ENCODE measurements at regions not wholly inside any gene's neighbourhood (a gene's known extent, or its start where the extent isn't known, plus 50 kb on each side); places are given as distances from the start of the nearest gene placed in this dataset.

- no CpG with 5 or more reads among the region's 2 CpGs for WGBS (ENCODE audit: insufficient coverage, insufficient read length)
- Histone ChIP-seq H3K36me3 (ENCODE audit: control insufficient read depth, insufficient read depth, low read length) (no peaks in the 10 kb centered on the region), H3K27me3 (ENCODE audit: control insufficient read depth, insufficient read depth, low read length) (no peaks in the 10 kb centered on the region), H3K27ac (ENCODE audit: low read length) (no peak overlapping the region), H3K9me3 (ENCODE audit: control insufficient read depth, insufficient read depth, low read length) (no peaks in the 10 kb centered on the region), H3K4me1 (ENCODE audit: control insufficient read depth, insufficient read depth, low read length) (no peaks in the 10 kb centered on the region), H3K4me3 (ENCODE audit: low read length) (no peak overlapping the region)
- no peak for DNase-seq (ENCODE audit: low read depth, low spot score)
Measured at GRCh38 chr1:195053478-195053877, 1554.8 kb downstream of the KCNT2 start.

DNA sequence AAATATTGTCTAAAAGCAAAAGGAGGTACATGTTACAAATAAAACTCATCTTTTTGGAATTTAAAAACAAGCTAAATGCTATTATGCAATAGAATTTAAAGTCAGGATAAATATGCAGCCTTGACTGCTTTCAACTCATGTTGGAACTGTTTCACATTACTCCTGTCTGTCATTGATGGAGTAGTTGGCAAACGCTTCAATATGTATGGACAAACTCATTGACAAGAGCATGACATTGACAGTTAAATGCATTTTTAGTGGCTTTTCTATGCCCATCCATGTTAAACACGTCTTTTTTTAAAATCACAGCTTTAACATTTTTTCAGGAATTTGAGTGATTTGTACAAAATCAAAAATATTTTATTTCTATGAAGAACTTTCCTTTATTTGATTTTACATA is 1560.5 kb downstream of the KCNT2 start:
- Histone ChIP-seq H3K36me3 (ENCODE audit: control insufficient read depth, insufficient read depth, low read length) (no peaks in the 10 kb centered on the region), H3K9me3 (ENCODE audit: control insufficient read depth, insufficient read depth, low read length) (no peaks in the 10 kb centered on the region), H3K4me1 (ENCODE audit: control insufficient read depth, insufficient read depth, low read length) (no peaks in the 10 kb centered on the region), H3K27me3 (ENCODE audit: control insufficient read depth, insufficient read depth, low read length) (no peaks in the 10 kb centered on the region), H3K27ac (ENCODE audit: low read length) (no peak overlapping the region), H3K4me3 (ENCODE audit: low read length) (no peak overlapping the region)
- no CpG with 5 or more reads among the region's 2 CpGs for WGBS (ENCODE audit: insufficient coverage, insufficient read length)
- DNase-seq (ENCODE audit: low read depth, low spot score): no peak

DNA sequence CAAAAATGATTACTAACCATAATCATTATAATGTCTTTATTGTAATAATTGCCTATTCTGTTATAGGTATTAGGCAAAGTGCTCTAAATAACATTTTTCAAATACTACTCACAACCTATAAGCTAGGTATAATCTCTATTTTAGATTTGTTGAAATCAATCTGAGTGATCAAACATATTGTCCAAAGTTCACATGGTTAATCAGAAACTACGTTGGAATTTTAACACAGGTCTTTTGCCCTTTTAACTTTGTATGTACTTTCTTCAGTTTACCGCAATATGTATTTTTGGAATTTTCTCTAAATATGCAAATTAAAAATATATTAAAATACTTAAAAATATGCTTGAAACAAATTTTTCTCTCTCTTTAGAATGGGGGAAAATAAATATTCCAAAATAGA is 1563.2 kb downstream of the KCNT2 start:
- no peak for DNase-seq (ENCODE audit: low read depth, low spot score)
- H3K27ac ChIP-seq (ENCODE audit: low read length): no peak overlapping the region
- no peak overlapping the region for H3K4me3 ChIP-seq (ENCODE audit: low read length)
- no peaks in the 10 kb centered on the region for H3K9me3 ChIP-seq (ENCODE audit: control insufficient read depth, insufficient read depth, low read length)
- no peaks in the 10 kb centered on the region for H3K4me1 ChIP-seq (ENCODE audit: control insufficient read depth, insufficient read depth, low read length)
- H3K27me3 ChIP-seq (ENCODE audit: control insufficient read depth, insufficient read depth, low read length): no peaks in the 10 kb centered on the region
- WGBS (ENCODE audit: insufficient coverage, insufficient read length): no CpG with 5 or more reads among the region's 2 CpGs
- H3K36me3 ChIP-seq (ENCODE audit: control insufficient read depth, insufficient read depth, low read length): no peaks in the 10 kb centered on the region

DNA sequence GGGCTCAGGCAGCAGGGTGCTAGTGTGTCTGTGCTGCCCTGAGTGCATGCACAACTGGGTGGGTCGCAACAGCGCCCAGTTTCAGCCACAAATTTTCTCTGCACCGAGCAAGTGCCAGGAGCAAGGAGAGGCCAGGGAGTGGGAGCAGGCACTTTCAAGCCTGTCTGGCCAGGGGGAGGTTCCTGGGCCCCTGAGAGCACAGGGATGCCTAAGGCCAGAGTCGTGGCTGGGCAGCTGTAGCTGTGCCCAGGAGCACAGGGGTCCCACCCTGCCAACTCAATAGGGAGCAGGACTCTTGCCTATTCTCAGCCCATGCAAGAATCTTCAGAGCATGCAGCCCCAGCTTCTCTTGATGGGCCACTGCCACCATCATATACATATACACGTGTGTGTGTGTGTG is 1577.4 kb downstream of the KCNT2 start:
- no CpG with 5 or more reads among the region's 5 CpGs for WGBS (ENCODE audit: insufficient coverage, insufficient read length)
- DNase-seq (ENCODE audit: low read depth, low spot score): no peak
- Histone ChIP-seq H3K27ac (ENCODE audit: low read length) (no peak overlapping the region), H3K4me3 (ENCODE audit: low read length) (no peak overlapping the region), H3K27me3 (ENCODE audit: control insufficient read depth, insufficient read depth, low read length) (no peaks in the 10 kb centered on the region), H3K36me3 (ENCODE audit: control insufficient read depth, insufficient read depth, low read length) (no peaks in the 10 kb centered on the region), H3K4me1 (ENCODE audit: control insufficient read depth, insufficient read depth, low read length) (no peaks in the 10 kb centered on the region), H3K9me3 (ENCODE audit: control insufficient read depth, insufficient read depth, low read length) (no peaks in the 10 kb centered on the region)

DNA sequence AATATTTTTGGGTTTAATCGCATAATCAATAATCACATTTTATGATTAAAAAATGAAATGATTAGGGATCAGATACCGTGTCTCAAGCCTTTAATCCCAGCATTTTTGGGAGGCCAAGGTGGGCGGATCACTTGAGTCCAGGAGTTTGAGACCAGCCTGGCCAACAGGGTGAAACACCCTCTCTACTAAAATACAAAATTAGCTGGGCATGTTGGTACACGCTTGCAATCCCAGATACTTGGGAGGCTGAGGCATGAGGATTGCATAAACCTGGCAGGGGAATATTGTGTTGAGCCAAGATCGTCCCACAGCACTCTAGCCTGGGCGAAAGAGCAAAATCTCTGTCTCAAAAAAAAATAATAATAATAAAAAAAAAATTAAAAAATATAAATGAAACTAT is 1581.4 kb downstream of the KCNT2 start:
- no peaks in the 10 kb centered on the region for H3K27me3 ChIP-seq (ENCODE audit: control insufficient read depth, insufficient read depth, low read length)
- H3K36me3 ChIP-seq (ENCODE audit: control insufficient read depth, insufficient read depth, low read length): no peaks in the 10 kb centered on the region
- DNase-seq (ENCODE audit: low read depth, low spot score): no peak
- H3K4me3 ChIP-seq (ENCODE audit: low read length): no peak overlapping the region
- no peak overlapping the region for H3K27ac ChIP-seq (ENCODE audit: low read length)
- H3K9me3 ChIP-seq (ENCODE audit: control insufficient read depth, insufficient read depth, low read length): no peaks in the 10 kb centered on the region
- WGBS (ENCODE audit: insufficient coverage, insufficient read length): no CpG with 5 or more reads among the region's 6 CpGs
- no peaks in the 10 kb centered on the region for H3K4me1 ChIP-seq (ENCODE audit: control insufficient read depth, insufficient read depth, low read length)

DNA sequence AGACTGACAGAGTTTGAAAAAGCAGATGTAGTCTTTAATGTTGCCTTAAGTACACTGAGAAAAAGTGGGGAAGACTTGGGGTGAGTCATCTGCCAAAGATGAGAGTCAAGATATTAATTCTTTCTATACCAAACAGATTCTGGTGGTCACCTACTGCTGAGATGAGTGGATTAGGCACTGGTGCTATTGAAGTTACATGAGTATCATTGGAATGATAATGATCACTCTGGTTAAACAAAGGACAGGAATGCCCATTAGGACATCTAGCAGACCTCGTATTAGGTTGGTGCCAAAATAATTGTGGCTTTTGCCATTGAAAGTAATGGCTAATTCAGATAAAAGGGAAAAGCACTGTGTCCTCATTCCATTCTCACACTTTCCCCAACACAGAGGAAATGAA is 1588.9 kb downstream of the KCNT2 start:
- Histone ChIP-seq H3K36me3 (ENCODE audit: control insufficient read depth, insufficient read depth, low read length) (no peaks in the 10 kb centered on the region), H3K27me3 (ENCODE audit: control insufficient read depth, insufficient read depth, low read length) (no peaks in the 10 kb centered on the region), H3K9me3 (ENCODE audit: control insufficient read depth, insufficient read depth, low read length) (no peaks in the 10 kb centered on the region), H3K27ac (ENCODE audit: low read length) (no peak overlapping the region), H3K4me3 (ENCODE audit: low read length) (no peak overlapping the region), H3K4me1 (ENCODE audit: control insufficient read depth, insufficient read depth, low read length) (no peaks in the 10 kb centered on the region)
- WGBS (ENCODE audit: insufficient coverage, insufficient read length): no CpG with 5 or more reads among the region's 1 CpG
- no peak for DNase-seq (ENCODE audit: low read depth, low spot score)

DNA sequence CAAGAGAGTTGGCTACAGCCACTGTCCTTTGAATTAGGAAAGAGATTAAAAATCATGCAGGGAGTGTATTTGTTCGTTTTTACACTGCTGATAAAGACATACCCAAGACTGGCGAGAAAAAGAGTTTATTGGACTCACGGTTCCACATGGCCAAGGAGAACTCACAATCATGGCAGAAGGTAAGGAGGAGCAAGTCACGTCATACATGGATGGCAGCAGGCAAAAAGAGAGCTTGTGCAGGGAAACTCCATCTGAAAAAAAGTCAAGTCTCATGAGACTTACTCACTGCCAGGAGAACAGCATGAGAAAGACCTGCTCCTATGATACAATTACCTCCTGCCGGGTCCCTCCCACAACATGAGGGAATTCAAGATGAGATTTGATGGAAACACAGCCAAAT is 1595.2 kb downstream of the KCNT2 start:
- no CpG with 5 or more reads among the region's 5 CpGs for WGBS (ENCODE audit: insufficient coverage, insufficient read length)
- H3K27ac ChIP-seq (ENCODE audit: low read length): no peak overlapping the region
- no peak overlapping the region for H3K4me3 ChIP-seq (ENCODE audit: low read length)

DNA sequence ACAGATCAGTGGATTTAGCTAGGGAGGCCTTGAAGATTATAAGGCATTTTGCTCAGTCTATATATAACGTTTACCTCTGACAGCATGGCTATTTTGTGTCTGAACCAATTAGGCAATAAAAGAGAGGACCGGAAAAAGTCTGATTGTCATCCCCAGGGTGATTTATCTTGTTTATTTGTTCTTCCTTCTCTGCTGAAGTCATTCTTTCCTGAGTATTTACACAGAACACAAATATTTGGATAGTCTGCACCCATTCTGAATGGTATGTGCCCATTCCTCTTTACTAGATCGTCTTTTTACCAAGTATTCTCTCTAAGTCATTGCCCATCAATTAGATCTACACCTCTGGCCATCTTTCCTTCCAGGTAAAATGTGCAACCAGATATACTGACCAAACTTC is 1602.9 kb downstream of the KCNT2 start:
- Histone ChIP-seq H3K9me3 (ENCODE audit: control insufficient read depth, insufficient read depth, low read length) (no peaks in the 10 kb centered on the region), H3K27ac (ENCODE audit: low read length) (no peak overlapping the region), H3K4me1 (ENCODE audit: control insufficient read depth, insufficient read depth, low read length) (no peaks in the 10 kb centered on the region), H3K4me3 (ENCODE audit: low read length) (no peak overlapping the region), H3K27me3 (ENCODE audit: control insufficient read depth, insufficient read depth, low read length) (no peaks in the 10 kb centered on the region), H3K36me3 (ENCODE audit: control insufficient read depth, insufficient read depth, low read length) (no peaks in the 10 kb centered on the region)
- no CpG with 5 or more reads among the region's 3 CpGs for WGBS (ENCODE audit: insufficient coverage, insufficient read length)
- no peak for DNase-seq (ENCODE audit: low read depth, low spot score)

More for the DNA sequence above, 1595.2 kb downstream of the KCNT2 start:
- no peak for DNase-seq (ENCODE audit: low read depth, low spot score)
- Histone ChIP-seq H3K9me3 (ENCODE audit: control insufficient read depth, insufficient read depth, low read length) (no peaks in the 10 kb centered on the region; the same call in 1 of the 2 replicates), H3K36me3 (ENCODE audit: control insufficient read depth, insufficient read depth, low read length) (no peaks in the 10 kb centered on the region), H3K27me3 (ENCODE audit: control insufficient read depth, insufficient read depth, low read length) (no peaks in the 10 kb centered on the region), H3K4me1 (ENCODE audit: control insufficient read depth, insufficient read depth, low read length) (no peaks in the 10 kb centered on the region)

GRCh38 chr1:194990483-194990882 is 1617.8 kb downstream of the KCNT2 start:
- Histone ChIP-seq H3K9me3 (ENCODE audit: control insufficient read depth, insufficient read depth, low read length) (no peaks in the 10 kb centered on the region), H3K36me3 (ENCODE audit: control insufficient read depth, insufficient read depth, low read length) (no peaks in the 10 kb centered on the region), H3K4me1 (ENCODE audit: control insufficient read depth, insufficient read depth, low read length) (no peaks in the 10 kb centered on the region), H3K4me3 (ENCODE audit: low read length) (no peak overlapping the region), H3K27ac (ENCODE audit: low read length) (no peak overlapping the region), H3K27me3 (ENCODE audit: control insufficient read depth, insufficient read depth, low read length) (no peaks in the 10 kb centered on the region)
- DNase-seq (ENCODE audit: low read depth, low spot score): no peak
- no CpG with 5 or more reads among the region's 2 CpGs for WGBS (ENCODE audit: insufficient coverage, insufficient read length)

GRCh38 chr1:194975913-194976312 is 1632.3 kb downstream of the KCNT2 start:
- no CpG with 5 or more reads among the region's 1 CpG for WGBS (ENCODE audit: insufficient coverage, insufficient read length)
- H3K27me3 ChIP-seq (ENCODE audit: control insufficient read depth, insufficient read depth, low read length): no peaks in the 10 kb centered on the region
- H3K36me3 ChIP-seq (ENCODE audit: control insufficient read depth, insufficient read depth, low read length): no peaks in the 10 kb centered on the region
- H3K4me1 ChIP-seq (ENCODE audit: control insufficient read depth, insufficient read depth, low read length): no peaks in the 10 kb centered on the region
- no peak overlapping the region for H3K4me3 ChIP-seq (ENCODE audit: low read length)
- no peak overlapping the region for H3K27ac ChIP-seq (ENCODE audit: low read length)
- no peak for DNase-seq (ENCODE audit: low read depth, low spot score)
- H3K9me3 ChIP-seq (ENCODE audit: control insufficient read depth, insufficient read depth, low read length): no peaks in the 10 kb centered on the region

DNA sequence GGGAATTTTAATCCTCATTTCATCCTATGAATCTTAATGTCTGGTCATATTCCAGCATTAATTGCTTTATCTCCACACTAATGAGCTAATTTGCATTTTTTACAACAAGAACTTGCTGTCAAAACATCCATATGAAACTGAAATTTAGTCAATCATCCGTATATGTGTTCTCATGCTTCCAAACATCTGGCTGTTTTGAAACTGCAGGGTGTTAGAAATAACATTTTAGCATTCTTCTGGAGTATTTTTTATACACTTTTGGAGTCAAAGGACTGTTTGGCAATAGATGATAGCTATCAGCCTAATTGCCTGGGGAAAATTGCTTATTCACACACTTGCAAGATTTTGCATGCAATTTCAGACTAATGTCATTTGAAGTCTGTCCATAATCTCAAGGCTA is 1639.3 kb downstream of the KCNT2 start:
- Histone ChIP-seq H3K4me1 (ENCODE audit: control insufficient read depth, insufficient read depth, low read length) (no peaks in the 10 kb centered on the region), H3K36me3 (ENCODE audit: control insufficient read depth, insufficient read depth, low read length) (no peaks in the 10 kb centered on the region), H3K27me3 (ENCODE audit: control insufficient read depth, insufficient read depth, low read length) (no peaks in the 10 kb centered on the region), H3K4me3 (ENCODE audit: low read length) (no peak overlapping the region), H3K27ac (ENCODE audit: low read length) (no peak overlapping the region), H3K9me3 (ENCODE audit: control insufficient read depth, insufficient read depth, low read length) (no peaks in the 10 kb centered on the region)
- WGBS (ENCODE audit: insufficient coverage, insufficient read length): no CpG with 5 or more reads among the region's 1 CpG
- no peak for DNase-seq (ENCODE audit: low read depth, low spot score)

Measured in iPS DF 6.9 (cell line).